RWPE2 (cell line): ENCODE measurements at regions not wholly inside any gene's neighbourhood (a gene's known extent, or its start where the extent isn't known, plus 50 kb on each side); places are given as distances from the start of the nearest gene placed in this dataset.

ENCODE experiments used
- ATAC-seq: fragments of 200-7000 bp; cut with Tn5 transposase; 3 replicates; pipeline ENCODE4 v1.9.1; 2021; ENCODE audit warnings: low read depth
- DNase-seq: peaks from one replicate; pipeline ENCODE4 v3.0.0-alpha.2; 2020; ENCODE audit warnings: low spot score
- H3K27ac ChIP-seq: fragments of 450-650 bp; 2 replicates; pipeline ENCODE4 v1.5.1; 2017; ENCODE audit warnings: mild to moderate bottlenecking; ENCODE audit not compliant: poor library complexity, severe bottlenecking
- H3K27me3 ChIP-seq: fragments of 250-450 bp; sonication (Bioruptor Pico); 2 replicates; pipeline ENCODE4 v1.5.1; 2021; ENCODE audit warnings: mild to moderate bottlenecking, moderate library complexity; ENCODE audit not compliant: insufficient read depth, poor library complexity, severe bottlenecking
- H3K36me3 ChIP-seq: fragments of 250-450 bp; sonication (Bioruptor Pico); 2 replicates; pipeline ENCODE4 v1.5.1; 2020; ENCODE audit warnings: low read depth, mild to moderate bottlenecking, moderate library complexity
- H3K4me1 ChIP-seq: fragments of 250-450 bp; sonication (Bioruptor Pico); 2 replicates; pipeline ENCODE4 v1.5.1; 2021; ENCODE audit warnings: mild to moderate bottlenecking, moderate library complexity; ENCODE audit not compliant: insufficient read depth, poor library complexity, severe bottlenecking
- H3K4me3 ChIP-seq: fragments of 250-450 bp; sonication (Bioruptor Pico); 2 replicates; pipeline ENCODE4 v1.5.1; 2021; ENCODE audit warnings: mild to moderate bottlenecking, moderate library complexity; ENCODE audit not compliant: severe bottlenecking
- H3K9me3 ChIP-seq: fragments of 250-450 bp; sonication (Bioruptor Pico); 2 replicates; pipeline ENCODE4 v1.5.1; 2021; ENCODE audit warnings: mild to moderate bottlenecking, moderate library complexity; ENCODE audit not compliant: severe bottlenecking
- TF ChIP-seq, protein P1 (sequence below): fragments of 450-650 bp; IDR thresholded peaks from one replicate; pipeline ENCODE4 v1.5.1; 2017; ENCODE audit warnings: mild to moderate bottlenecking, moderate library complexity; ENCODE audit not compliant: poor library complexity, severe bottlenecking

- TF ChIP-seq, protein P1, sequence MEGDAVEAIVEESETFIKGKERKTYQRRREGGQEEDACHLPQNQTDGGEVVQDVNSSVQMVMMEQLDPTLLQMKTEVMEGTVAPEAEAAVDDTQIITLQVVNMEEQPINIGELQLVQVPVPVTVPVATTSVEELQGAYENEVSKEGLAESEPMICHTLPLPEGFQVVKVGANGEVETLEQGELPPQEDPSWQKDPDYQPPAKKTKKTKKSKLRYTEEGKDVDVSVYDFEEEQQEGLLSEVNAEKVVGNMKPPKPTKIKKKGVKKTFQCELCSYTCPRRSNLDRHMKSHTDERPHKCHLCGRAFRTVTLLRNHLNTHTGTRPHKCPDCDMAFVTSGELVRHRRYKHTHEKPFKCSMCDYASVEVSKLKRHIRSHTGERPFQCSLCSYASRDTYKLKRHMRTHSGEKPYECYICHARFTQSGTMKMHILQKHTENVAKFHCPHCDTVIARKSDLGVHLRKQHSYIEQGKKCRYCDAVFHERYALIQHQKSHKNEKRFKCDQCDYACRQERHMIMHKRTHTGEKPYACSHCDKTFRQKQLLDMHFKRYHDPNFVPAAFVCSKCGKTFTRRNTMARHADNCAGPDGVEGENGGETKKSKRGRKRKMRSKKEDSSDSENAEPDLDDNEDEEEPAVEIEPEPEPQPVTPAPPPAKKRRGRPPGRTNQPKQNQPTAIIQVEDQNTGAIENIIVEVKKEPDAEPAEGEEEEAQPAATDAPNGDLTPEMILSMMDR = no peak
- H3K27me3 ChIP-seq = no peaks in the 10 kb centered on the region
- DNase-seq (no peak), ATAC-seq (no peak)
- H3K4me1 ChIP-seq = no peaks in the 10 kb centered on the region
- no peak overlapping the region for H3K4me3 ChIP-seq
- no peaks in the 10 kb centered on the region for H3K36me3 ChIP-seq
- no peak overlapping the region for H3K27ac ChIP-seq
- no peaks in the 10 kb centered on the region for H3K9me3 ChIP-seq
Measured at GRCh38 chr13:44078806-44079376, 199.2 kb downstream of the LACC1 start.

DNA sequence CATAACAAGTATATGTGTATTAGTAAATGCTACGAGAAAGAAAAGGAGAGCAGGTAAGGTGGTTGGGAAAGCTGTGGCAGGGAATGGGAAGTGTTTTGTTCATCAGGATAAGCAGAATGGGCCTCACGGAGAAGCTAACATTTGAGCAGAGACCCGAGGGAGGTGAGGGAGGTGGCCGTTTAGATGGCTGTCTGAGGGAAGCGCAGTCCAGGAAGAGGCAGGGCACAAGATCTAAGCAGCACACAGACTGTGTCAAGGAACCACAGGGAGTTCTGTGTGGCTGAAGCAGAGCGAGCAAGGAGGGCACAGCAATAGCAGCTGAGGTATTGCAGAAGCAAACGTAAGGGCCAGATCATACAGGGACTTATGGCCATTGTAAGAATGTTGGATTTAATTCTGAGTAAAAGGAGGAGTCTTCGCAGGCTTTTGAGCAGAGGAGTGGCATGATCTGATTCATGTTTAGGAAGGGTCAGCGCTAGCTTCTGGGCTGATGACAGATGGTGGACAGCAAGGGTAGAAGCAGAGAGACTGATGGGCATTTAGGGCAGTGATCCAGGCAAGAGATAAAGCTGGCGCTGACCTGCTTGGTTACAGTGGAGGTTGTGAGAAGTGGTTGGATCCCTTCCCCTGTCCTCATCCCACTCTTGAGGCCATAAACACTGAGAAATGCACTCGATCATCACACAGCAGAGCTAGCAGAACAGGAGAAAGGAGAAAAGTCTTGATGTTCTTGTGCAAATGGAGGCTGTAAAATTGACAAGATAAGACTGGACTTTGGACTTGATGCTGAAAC, 199.9 kb downstream of the LACC1 start:
- H3K4me1 ChIP-seq = no peaks in the 10 kb centered on the region
- no peaks in the 10 kb centered on the region for H3K36me3 ChIP-seq
- no peak overlapping the region for H3K4me3 ChIP-seq
- H3K27ac ChIP-seq = no peak overlapping the region
- ATAC-seq = no peak
- no peak for DNase-seq
- H3K9me3 ChIP-seq = no peaks in the 10 kb centered on the region
- TF ChIP-seq, protein P1 = no peak
- H3K27me3 ChIP-seq = no peaks in the 10 kb centered on the region

DNA sequence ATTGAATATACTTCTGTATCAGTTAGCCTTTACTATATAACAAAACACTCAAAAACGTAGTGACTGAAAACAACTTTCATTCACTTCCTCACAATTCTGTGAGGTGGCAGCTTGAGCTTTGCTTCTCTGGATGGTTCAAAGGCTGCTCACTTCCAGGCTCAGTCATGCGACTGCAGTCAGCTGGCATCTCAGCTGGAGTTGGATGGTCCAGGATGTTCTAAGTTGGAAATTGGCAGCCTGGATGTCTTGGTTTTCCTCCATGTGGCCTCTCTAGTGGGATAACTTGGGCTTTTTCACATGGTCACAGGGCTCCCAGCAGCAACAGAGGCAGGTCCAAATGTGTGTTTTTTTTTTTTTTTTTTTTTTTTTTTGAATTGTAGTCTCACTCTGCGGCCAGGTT, 204.4 kb downstream of the LACC1 start:
- H3K4me3 ChIP-seq = no peak overlapping the region
- no peaks in the 10 kb centered on the region for H3K9me3 ChIP-seq
- H3K4me1 ChIP-seq = no peaks in the 10 kb centered on the region
- no peak overlapping the region for H3K27ac ChIP-seq
- ATAC-seq (no peak), DNase-seq (no peak)
- H3K27me3 ChIP-seq = no peaks in the 10 kb centered on the region
- H3K36me3 ChIP-seq = no peaks in the 10 kb centered on the region
- TF ChIP-seq, protein P1 = no peak

DNA sequence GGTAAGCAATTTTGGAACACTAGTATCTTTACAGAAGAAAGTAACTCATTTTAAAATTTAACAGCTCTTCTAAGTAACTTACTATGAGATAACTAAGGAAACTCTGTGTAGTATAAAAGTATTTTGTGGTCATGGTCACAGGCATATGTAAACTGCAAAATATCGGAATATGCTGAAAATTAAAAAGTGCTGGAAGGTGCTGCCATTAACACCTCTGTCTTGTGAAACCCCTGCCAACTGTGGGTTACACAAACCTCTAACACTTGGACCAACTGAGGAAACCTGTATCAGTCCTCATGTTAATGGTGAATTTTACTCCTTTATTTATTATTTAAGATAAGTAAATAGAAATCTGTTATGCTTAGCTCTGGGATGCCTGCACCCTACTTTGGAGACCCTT, 206.7 kb downstream of the LACC1 start:
- Histone ChIP-seq H3K9me3 (no peaks in the 10 kb centered on the region), H3K4me1 (no peaks in the 10 kb centered on the region), H3K36me3 (no peaks in the 10 kb centered on the region), H3K4me3 (no peak overlapping the region), H3K27me3 (no peaks in the 10 kb centered on the region), H3K27ac (no peak overlapping the region)
- ATAC-seq (no peak), DNase-seq (no peak)
- TF ChIP-seq, protein P1 = no peak

DNA sequence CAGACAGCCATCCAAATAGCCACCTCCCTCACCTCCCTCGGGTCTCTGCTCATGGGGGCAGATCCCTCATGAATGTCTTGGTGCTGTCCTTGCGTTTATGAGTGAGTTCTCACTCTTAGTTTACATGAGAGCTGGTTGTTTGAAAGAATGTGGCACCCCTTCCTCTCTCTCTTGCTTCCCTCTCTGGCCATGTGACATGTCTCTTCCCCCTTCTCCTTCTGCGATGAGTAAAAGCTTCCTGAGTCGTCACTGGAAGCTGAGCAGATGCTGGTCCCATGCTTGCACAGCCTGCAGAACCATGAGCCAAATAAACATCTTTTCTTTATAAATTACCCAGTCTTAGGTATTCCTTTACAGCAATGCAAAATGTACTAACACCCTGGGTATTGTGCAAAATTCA, 208.7 kb downstream of the LACC1 start:
- ATAC-seq = no peak
- Histone ChIP-seq H3K9me3 (no peaks in the 10 kb centered on the region), H3K4me3 (no peak overlapping the region), H3K27ac (no peak overlapping the region), H3K36me3 (no peaks in the 10 kb centered on the region), H3K27me3 (no peaks in the 10 kb centered on the region), H3K4me1 (no peaks in the 10 kb centered on the region)
- DNase-seq = no peak
- TF ChIP-seq, protein P1 = no peak
